ENCODE measurements at regions not wholly inside any gene's neighbourhood (a gene's known extent, or its start where the extent isn't known, plus 50 kb on each side); places are given as distances from the start of the nearest gene placed in this dataset.

- TF ChIP-seq GATA2 (IDR thresholded peaks at IDR 0.05; ENCODE audit: low read depth, low read length) (no peak), GATA3 (IDR thresholded peaks at IDR 0.05; ENCODE audit: low read depth, low read length) (no peak)
These were observed 504.8 kb downstream of the NXPH1 start for GRCh38 chr7:8938044-8938805.
